GM18519 (cell line): ENCODE measurements at regions not wholly inside any gene's neighbourhood (a gene's known extent, or its start where the extent isn't known, plus 50 kb on each side); places are given as distances from the start of the nearest gene placed in this dataset.
"Not testable (repeated sequence)": the region's sequence is repeated elsewhere in the genome, so short reads cannot be mapped to it uniquely, and the experiment has no call there.

ENCODE experiments used
- ATAC-seq: cut with Tn5 transposase; IDR thresholded peaks from one replicate; pipeline ENCODE4 v1.9.1; 2021; ENCODE audit warnings: mild to moderate bottlenecking, moderate library complexity; ENCODE audit not compliant: unreplicated experiment, low FRiP score

- ATAC-seq, result no peak
Measured at GRCh38 chr1:182331387-182331786, 60.2 kb downstream of the GLUL start.

- no peak for ATAC-seq
Measured at GRCh38 chr1:182330303-182330702, 61.3 kb downstream of the GLUL start.

DNA sequence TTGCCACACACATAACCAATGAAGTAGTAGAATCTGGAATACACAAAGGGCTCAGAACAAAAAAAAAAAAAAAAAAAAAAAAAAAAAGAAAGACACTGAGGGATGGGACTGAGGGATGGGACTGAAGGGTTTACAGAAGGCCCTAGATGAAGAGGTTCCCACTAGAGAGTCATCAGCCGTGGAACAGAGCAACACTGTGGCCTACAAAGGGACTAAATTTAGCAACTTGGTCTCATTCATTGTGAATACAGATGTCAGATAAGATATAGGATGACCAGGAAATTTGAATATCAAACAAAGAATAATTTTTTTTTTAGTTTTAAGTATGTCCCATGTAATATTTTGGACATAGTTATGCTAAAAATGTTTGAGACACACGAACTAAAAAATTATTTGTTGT, 62.1 kb downstream of the GLUL start:
- no peak for ATAC-seq

DNA sequence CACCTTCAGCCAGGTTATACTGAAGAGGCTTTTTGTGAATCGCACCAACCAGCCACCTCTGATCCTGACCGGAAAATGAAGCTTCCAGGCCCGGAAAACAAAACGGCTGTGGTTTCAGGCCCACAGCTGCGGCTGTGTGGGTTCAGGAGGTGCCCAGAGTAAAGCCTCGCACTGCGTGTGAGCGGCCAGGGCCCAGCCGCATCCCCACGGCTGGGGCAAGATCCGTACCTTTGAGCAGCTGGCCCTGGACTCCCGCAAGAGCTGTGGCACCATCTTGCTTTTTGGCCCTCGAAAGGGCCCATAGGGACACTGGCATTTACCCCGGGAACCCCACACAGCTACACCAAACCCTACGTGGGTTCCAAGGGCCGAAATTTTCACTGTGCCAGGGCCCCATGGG, 63.0 kb downstream of the GLUL start:
- no peak for ATAC-seq

- ATAC-seq, result no peak
Measured at GRCh38 chr1:182325339-182325738, 66.3 kb downstream of the GLUL start.

- not testable (repeated sequence) for ATAC-seq
Measured at GRCh38 chr1:182321532-182321931, 70.1 kb downstream of the GLUL start.

GRCh38 chr1:182317611-182318161, 73.9 kb downstream of the GLUL start:
- ATAC-seq, result no peak

DNA sequence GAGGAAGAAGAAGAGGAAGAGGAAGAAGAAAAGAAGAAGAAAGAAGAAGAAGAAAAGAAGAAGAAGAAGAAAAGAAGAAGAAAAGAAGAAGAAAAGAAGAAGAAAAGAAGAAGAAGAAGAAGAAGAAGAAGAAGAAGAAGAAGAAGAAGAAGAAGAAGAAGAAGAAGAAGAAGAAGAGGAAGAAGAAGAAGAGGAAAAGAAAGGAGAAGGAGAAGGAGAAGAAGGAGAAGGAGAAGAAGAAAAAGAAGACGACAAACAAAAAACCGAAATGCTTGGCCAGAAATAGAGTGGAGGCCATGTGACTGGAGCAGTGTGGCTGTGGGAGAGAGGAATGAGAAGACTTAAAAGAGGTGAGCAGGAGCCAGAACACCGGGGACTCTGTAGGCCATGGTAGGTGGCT, 75.1 kb downstream of the GLUL start:
- ATAC-seq, result not testable (repeated sequence)

DNA sequence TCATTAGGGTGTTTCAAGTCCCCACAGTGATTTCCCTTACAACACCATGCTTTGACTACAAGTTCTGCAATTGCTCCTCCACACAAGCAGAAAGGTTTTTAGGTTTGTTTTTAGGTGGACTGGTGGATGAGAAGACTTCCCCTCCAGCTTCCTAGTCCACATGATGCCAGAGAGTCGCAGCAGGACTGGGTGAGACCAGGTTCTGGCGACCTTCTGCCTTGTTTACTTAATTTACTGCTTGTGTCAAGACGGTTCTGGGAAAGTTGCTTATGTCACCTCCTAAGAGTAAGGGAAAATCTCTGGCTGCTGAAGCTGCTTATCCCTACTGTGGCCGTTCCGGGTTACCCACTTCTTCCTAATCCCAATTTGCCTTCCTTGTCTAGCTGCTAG, 76.4 kb downstream of the GLUL start:
- no peak for ATAC-seq

DNA sequence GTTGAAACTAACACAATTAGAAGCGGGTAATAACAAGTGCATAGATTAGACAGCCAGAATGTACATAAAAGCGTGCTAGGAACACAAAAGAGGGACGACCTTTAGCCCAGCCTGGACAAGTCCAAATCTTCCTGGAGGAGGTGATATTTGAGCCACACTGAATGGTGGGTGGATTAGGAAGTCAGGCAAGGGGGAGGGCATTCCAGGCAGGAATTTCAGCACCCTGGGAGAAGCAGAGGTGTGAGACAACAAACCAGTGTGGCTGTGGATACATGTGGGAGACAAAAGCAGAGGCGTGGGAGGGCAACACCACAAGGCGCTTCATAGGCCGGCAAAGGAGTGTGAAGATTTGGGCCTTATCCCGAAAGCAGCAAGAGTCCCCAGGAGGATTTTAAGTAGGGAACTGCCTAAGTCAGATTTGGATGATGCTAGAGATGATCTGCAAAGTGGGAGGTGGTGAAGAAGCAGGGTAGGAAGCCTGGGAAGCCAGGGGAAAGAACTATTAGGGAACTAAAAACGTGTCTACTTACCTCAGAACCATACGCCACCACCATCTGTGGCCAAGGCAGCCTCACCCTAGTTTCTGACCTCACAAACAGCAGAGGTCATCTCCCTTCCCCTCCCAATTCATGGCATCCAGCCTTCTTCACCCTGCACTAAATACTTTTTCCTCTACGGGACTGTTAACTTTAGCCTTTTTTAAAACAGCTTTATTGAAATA, 81.8 kb downstream of the GLUL start:
- no peak for ATAC-seq

DNA sequence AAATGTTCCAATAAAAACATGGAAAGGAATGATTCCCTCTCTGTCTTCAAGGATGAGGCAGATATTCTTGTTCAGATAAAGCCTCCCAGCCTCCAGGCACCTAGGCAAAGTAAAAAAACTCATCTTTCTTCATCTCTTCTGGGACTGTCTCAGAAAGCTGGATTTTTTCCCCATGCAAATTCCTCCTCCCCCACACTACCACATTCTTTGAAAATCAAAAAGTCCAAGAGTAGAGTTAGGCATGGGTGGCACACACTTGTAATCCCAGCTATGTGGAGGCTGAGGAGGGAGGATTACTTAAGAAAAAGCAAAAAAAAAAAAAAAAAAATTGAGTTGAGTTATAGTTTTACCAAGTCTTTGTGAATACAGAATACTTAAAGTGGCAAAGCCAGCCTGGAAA, 82.8 kb downstream of the GLUL start:
- ATAC-seq, result no peak

DNA sequence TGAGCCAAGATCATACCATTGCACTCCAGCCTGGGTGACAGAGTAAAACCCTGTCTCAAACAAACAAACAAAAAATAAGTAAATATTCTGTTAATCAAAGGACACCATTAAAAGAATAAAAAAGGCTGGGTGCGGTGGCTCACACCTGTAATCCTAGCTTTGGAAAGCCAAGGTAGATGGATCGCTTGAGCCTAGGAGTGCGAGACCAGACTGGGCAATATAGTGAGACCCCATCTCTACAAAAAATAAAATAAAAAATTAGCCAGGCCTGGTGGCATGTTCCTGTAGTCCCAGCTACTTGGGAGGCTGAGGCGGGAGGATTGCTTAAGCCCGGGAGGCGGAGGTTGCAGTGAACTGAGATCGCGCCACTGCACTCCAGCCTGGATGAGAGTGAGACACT, 84.1 kb downstream of the GLUL start:
- not testable (repeated sequence) for ATAC-seq

DNA sequence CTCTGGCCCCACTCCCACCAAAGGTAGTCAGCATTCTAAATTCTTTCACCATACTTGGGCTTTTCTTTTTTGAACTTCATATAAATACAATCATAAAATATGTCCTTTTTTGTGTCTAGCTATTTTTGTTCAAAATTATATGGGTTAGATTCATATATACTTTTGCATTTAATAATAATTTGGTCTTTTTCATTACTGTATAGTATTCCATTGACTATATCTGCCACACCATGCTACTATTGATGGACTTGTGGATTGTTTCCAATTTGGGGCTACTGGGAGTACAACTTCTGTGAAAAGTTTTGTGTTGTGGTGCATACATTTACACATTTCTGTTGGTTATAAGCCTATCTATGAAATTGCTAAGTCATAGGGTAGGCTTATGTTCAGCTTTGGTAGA, 85.7 kb downstream of the GLUL start:
- ATAC-seq, result no peak

GRCh38 chr1:182304627-182305026, 87.0 kb downstream of the GLUL start:
- ATAC-seq, result no peak

DNA sequence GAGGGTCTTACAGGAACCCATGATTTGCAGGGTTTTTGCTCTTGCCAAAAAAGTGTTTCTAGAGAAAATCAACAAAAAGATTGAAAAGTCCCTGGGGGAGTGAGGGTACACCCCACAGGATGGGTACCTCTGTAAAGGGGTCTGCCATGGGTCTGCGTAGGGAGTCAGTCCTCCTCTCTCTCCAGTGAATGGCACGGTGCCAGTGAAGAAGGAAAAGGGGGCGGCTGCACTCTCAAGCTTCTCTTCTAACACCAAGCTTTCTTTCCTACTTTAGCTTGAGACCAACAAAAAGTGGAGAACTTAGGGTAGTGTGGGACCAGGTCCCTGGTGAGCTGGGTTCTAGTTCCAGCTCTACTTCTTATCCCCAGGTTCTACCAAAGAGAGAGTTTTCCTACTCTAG, 87.4 kb downstream of the GLUL start:
- no peak for ATAC-seq

- peak; percentile 65 for ATAC-seq
Measured at GRCh38 chr1:182303778-182304177, 87.8 kb downstream of the GLUL start.

GRCh38 chr1:182301467-182302198, 90.0 kb downstream of the GLUL start:
- ATAC-seq, result no peak

DNA sequence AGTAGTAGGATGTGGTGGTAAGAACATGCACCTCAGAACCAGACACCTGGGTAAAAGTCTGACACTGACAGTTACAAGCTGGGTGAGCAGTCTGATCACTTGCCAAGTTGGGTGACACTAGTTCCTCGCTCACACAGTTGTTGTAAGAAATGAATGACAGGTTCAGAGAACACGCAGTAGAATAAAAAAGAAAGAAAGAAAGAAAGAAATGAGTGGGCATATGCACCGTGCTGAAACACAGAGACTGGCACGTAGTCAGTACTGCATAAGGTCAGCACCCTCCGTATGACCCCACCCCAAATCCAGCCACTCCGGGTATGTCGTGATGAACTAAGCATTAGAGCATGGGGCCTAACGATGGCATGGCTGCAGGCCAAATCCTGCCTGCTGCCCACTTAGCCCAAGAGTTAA, 90.6 kb downstream of the GLUL start:
- no peak for ATAC-seq

DNA sequence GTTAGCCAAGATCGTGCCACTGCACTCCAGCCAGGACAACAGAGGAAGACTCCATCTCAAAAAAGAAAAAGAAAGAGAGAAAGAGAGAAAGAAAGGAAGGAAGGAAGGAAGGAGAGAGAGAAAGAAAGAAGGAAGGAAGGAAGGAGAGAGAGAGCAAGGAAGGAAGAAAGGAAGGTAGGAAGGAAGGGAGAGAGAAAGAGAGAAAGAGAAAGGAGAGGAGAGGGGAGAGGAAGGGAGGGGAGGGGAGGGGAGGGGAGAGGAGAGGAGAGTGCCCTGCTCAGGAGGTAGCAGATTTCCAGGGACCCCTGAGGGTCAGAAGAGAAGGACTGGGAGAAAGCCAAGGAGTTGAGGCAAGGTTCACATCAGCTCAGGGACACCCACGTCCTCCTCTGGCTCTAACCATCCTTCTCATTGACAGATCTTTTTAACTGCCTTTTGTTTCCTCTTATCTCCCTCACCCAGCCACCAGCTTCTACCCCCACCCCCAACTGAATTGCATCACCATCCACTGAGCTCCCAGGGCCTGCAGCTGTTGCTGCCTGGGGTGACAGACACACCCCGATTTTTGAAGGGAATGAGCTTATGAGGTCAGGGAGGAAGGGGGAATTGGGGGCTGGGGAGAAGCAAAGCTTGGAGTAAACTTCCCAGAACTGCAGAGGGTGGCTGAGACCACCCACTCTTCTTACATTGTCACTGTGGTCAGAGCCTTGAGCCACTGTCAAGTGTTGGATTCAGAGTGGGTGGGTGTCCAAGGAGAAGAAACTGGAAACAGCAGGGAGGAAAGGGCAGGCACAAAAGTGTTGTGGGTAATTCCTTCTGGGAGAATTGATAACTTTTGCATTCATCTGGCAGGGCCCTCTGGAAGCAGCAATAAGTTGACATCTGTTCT, 91.6 kb downstream of the GLUL start:
- no peak for ATAC-seq

DNA sequence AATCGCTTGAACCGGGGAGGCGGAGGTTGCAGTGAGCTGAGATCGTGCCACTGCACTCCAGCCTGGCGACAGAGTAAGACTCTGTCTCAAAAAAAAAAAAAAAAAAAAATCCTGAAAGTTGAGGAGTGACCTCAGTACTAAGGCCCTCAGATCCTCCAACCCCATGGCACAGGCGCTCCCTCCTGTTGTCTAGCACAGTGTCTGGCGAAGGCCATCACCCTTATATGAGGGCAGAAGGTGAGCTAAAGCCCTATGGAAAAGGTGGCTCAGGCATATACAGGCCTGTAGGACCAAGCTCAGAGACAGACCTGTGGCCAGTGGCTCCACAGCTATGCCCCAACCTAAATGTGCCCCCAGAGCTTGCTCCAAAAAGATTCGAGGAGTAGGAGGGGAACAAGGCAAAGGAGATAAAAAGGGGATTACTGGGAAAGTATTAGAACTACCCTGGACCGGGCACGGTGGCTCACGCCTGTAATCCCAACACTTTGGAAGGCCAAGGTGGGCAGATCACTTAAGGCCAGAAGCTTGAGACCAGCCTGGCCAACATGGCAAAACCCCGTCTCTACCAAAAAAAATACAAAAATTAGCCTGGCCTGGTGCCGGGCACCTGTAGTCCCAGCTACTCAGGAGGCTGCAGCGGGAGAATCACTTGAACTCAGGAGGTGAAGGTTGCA, 92.4 kb downstream of the GLUL start:
- not testable (repeated sequence) for ATAC-seq
